ENCODE measurements at regions not wholly inside any gene's neighbourhood (a gene's known extent, or its start where the extent isn't known, plus 50 kb on each side); places are given as distances from the start of the nearest gene placed in this dataset.
"Not testable (repeated sequence)": the region's sequence is repeated elsewhere in the genome, so short reads cannot be mapped to it uniquely, and the experiment has no call there.

DNA sequence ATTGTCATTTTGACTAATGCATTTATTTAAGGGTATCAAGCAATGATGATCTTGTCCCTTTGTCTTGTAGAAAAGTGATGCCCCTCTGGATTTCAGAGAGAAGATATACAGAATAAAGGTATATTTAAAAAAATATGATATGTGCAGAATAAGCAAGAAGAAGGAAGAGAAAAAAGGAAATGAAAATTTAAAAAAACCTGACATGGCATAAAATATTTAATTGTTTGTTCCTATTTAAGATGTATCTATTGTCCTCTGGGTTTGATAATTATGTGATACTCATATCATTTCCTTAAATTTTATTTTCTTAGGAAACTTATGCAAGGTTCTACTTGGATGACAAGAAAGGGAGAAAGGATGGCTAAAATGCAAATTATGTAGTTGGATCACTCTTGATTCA lies 983.7 kb upstream of the CDH6 start:
- H3K36me3 Mint-ChIP-seq: no peaks in the 10 kb centered on the region
- no peaks in the 10 kb centered on the region for H3K27me3 Mint-ChIP-seq
- H3K4me3 Mint-ChIP-seq: no peak overlapping the region
- POLR2A ChIA-PET: no interaction called here
- DNase-seq (no peak), ATAC-seq (ENCODE audit: low read depth) (no peak)
- no peaks in the 10 kb centered on the region for H3K4me1 Mint-ChIP-seq
- peaks cover 6% of the 10 kb centered on the region for H3K9me3 Mint-ChIP-seq
- no peak overlapping the region for H3K27ac Mint-ChIP-seq

DNA sequence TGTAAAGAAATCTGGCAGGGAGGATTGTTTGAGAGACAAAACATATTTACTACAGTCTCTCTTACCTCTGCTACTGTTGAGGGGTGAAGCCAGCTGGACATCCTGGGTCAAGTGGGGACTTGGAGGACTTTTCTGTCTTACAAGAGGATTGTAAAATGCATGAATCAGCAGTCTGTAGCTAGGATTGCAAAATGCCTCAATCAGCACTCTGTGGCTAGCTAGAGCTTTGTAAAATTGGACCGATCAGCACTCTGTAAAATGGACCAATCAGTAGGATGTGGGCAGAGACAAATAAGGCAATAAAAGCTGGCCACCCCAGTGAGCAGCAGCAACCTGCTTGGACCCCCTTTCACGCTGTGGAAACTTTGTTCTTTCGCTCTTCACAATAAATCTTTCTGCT lies 995.8 kb upstream of the CDH6 start:
- POLR2A ChIA-PET: no interaction called here
- no peak overlapping the region for H3K4me3 Mint-ChIP-seq
- H3K36me3 Mint-ChIP-seq: no peaks in the 10 kb centered on the region
- H3K9me3 Mint-ChIP-seq: no peaks in the 10 kb centered on the region
- no peaks in the 10 kb centered on the region for H3K4me1 Mint-ChIP-seq
- DNase-seq (no peak), ATAC-seq (ENCODE audit: low read depth) (no peak)
- no peaks in the 10 kb centered on the region for H3K27me3 Mint-ChIP-seq
- no peak overlapping the region for H3K27ac Mint-ChIP-seq

GRCh38 chr5:30195036-30195435 lies 998.5 kb upstream of the CDH6 start:
- H3K4me1 Mint-ChIP-seq: no peaks in the 10 kb centered on the region
- no peak overlapping the region for H3K4me3 Mint-ChIP-seq
- H3K36me3 Mint-ChIP-seq: no peaks in the 10 kb centered on the region
- no peaks in the 10 kb centered on the region for H3K27me3 Mint-ChIP-seq
- ATAC-seq (ENCODE audit: low read depth) (no peak), DNase-seq (no peak)
- POLR2A ChIA-PET: no interaction called here
- no peak overlapping the region for H3K27ac Mint-ChIP-seq
- no peaks in the 10 kb centered on the region for H3K9me3 Mint-ChIP-seq

- POLR2A ChIA-PET: no interaction called here
- ATAC-seq (ENCODE audit: low read depth): no peak
- no peak for DNase-seq
- H3K9me3 Mint-ChIP-seq: no peaks in the 10 kb centered on the region
- no peak overlapping the region for H3K4me3 Mint-ChIP-seq
- no peak overlapping the region for H3K27ac Mint-ChIP-seq
- no peaks in the 10 kb centered on the region for H3K27me3 Mint-ChIP-seq
- H3K4me1 Mint-ChIP-seq: no peaks in the 10 kb centered on the region
- no peaks in the 10 kb centered on the region for H3K36me3 Mint-ChIP-seq
These were observed 998.9 kb upstream of the CDH6 start for GRCh38 chr5:30194595-30194994.

DNA sequence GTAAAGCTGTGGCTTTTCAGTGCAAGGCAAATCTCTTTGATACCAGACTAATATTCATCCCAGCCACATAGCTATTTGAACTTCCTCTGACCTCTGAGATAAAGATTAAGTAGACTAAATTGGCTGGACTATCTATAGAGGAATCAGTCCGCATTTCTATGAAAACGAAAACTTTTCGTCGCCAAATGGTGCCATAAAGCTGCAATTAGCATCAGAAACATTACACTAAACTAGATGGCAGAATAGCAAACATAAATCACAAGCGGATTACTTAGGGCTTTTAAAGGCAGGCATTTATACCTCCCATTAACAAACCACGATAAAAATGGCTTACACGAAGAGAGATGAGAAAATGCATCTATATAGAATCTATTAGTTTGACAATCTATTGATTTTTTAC lies 1009.7 kb upstream of the CDH6 start:
- H3K9me3 Mint-ChIP-seq: peaks cover 4% of the 10 kb centered on the region
- no peaks in the 10 kb centered on the region for H3K27me3 Mint-ChIP-seq
- H3K4me1 Mint-ChIP-seq: no peaks in the 10 kb centered on the region
- POLR2A ChIA-PET: no interaction called here
- DNase-seq (no peak), ATAC-seq (ENCODE audit: low read depth) (no peak)
- no peak overlapping the region for H3K27ac Mint-ChIP-seq
- no peak overlapping the region for H3K4me3 Mint-ChIP-seq
- no peaks in the 10 kb centered on the region for H3K36me3 Mint-ChIP-seq

- no peaks in the 10 kb centered on the region for H3K4me1 Mint-ChIP-seq
- ATAC-seq (ENCODE audit: low read depth): no peak
- no peaks in the 10 kb centered on the region for H3K36me3 Mint-ChIP-seq
- no peak overlapping the region for H3K27ac Mint-ChIP-seq
- DNase-seq: no peak
- H3K4me3 Mint-ChIP-seq: no peak overlapping the region
- POLR2A ChIA-PET: no interaction called here
- H3K9me3 Mint-ChIP-seq: peaks cover 10% of the 10 kb centered on the region
- H3K27me3 Mint-ChIP-seq: no peaks in the 10 kb centered on the region
These were observed 1037.3 kb upstream of the CDH6 start for GRCh38 chr5:30156156-30156555.

- DNase-seq: no peak
- Mint-ChIP-seq H3K4me1 (no peaks in the 10 kb centered on the region), H3K36me3 (no peaks in the 10 kb centered on the region), H3K27ac (no peak overlapping the region), H3K4me3 (no peak overlapping the region), H3K9me3 (peaks cover 6% of the 10 kb centered on the region), H3K27me3 (no peaks in the 10 kb centered on the region)
- POLR2A ChIA-PET: no interaction called here
- ATAC-seq (ENCODE audit: low read depth): no peak
These were observed 1041.1 kb upstream of the CDH6 start for GRCh38 chr5:30152431-30152830.

DNA sequence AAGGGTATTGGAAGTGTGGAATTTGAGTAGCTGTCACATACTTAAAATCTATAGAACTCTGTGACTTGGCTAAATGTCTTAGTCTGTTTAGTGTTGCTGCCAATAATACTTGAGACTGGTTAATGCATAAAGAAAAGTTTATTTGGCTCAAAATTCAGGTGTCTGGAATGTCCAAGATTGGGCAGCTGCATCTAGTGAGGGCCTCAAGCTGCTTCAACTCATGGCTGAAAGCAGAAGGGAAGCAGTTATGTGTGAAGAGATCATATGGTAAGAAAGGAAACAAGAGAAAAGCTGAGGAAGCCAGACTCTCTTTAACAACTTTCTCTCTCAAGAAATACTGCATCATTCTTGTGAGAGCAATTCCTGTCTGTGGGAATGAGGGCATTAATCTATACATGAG lies 1043.3 kb upstream of the CDH6 start:
- H3K36me3 Mint-ChIP-seq: no peaks in the 10 kb centered on the region
- DNase-seq (no peak), ATAC-seq (ENCODE audit: low read depth) (no peak)
- POLR2A ChIA-PET: no interaction called here
- peaks cover 2% of the 10 kb centered on the region for H3K9me3 Mint-ChIP-seq
- H3K4me3 Mint-ChIP-seq: no peak overlapping the region
- H3K27me3 Mint-ChIP-seq: no peaks in the 10 kb centered on the region
- no peaks in the 10 kb centered on the region for H3K4me1 Mint-ChIP-seq
- H3K27ac Mint-ChIP-seq: no peak overlapping the region

DNA sequence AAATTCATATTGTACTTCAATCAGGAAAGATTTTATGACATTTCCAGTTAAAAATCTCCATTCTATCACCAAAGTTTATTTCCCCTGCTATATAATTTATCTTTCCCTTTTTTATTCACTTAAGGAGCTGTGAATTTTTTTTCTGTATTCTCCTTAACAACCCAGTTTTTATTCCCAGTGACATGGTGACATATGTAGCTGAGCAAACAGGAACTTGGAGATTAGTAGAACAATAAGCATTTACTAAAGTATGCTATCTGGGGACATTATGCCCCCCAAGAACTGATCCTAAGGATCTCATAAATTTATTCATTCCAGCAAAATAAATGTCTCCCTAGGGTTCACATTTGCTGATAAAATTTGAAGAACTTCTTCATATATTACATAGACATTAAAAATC lies 1044.0 kb upstream of the CDH6 start:
- H3K4me3 Mint-ChIP-seq: no peak overlapping the region

DNA sequence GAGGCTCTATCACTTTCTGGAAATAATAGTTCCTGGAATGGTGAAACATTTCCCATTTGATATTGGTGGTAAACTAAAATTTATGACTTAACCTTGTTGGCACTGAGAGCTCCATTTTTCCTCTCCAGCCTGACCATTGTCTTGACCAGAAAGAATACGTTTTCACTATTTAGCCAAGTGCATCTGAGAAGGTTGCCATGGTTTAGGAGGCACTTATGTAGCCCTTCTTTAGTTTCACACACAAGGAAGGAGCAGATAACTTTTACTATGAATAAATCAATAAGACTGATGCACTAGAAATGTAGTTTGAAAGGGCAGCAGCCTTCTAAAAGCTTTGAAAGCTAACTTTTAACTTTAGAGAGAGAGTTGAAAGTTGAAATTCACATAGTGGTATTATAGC lies 1045.5 kb upstream of the CDH6 start:
- H3K36me3 Mint-ChIP-seq: no peaks in the 10 kb centered on the region
- H3K4me1 Mint-ChIP-seq: no peaks in the 10 kb centered on the region
- no peak overlapping the region for H3K27ac Mint-ChIP-seq
- POLR2A ChIA-PET: no interaction called here
- H3K27me3 Mint-ChIP-seq: no peaks in the 10 kb centered on the region
- no peak for DNase-seq
- H3K4me3 Mint-ChIP-seq: no peak overlapping the region
- no peak for ATAC-seq (ENCODE audit: low read depth)
- H3K9me3 Mint-ChIP-seq: peaks cover 9% of the 10 kb centered on the region

More for the DNA sequence above, 1044.0 kb upstream of the CDH6 start:
- Mint-ChIP-seq H3K27me3 (no peaks in the 10 kb centered on the region), H3K36me3 (no peaks in the 10 kb centered on the region), H3K9me3 (peaks cover 2% of the 10 kb centered on the region), H3K27ac (no peak overlapping the region), H3K4me1 (no peaks in the 10 kb centered on the region)
- POLR2A ChIA-PET: no interaction called here
- no peak for ATAC-seq (ENCODE audit: low read depth)
- DNase-seq: no peak

DNA sequence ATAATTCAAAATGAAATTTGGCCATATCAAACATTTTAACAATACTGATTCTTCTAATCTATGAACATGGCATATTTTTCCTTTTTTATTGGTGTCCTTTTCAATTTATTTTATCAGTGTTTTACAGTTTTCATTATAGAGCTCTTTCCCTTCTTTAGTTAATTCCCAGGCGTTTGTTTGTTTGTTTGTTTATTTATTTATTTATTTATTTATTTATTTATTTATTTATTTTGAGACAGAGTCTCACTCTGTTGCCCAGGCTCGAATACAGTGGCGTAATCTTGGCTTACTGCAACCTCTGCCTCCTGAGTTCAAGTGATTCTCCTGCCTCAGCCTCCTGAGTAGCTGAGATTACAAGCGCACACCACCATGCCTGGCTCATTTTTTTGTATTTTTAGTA lies 1049.4 kb upstream of the CDH6 start:
- H3K9me3 Mint-ChIP-seq: peaks cover 11% of the 10 kb centered on the region
- ATAC-seq (ENCODE audit: low read depth); DNase-seq; H3K27ac Mint-ChIP-seq; H3K27me3 Mint-ChIP-seq; H3K36me3 Mint-ChIP-seq; POLR2A ChIA-PET; H3K4me1 Mint-ChIP-seq; H3K4me3 Mint-ChIP-seq: not testable (repeated sequence)

DNA sequence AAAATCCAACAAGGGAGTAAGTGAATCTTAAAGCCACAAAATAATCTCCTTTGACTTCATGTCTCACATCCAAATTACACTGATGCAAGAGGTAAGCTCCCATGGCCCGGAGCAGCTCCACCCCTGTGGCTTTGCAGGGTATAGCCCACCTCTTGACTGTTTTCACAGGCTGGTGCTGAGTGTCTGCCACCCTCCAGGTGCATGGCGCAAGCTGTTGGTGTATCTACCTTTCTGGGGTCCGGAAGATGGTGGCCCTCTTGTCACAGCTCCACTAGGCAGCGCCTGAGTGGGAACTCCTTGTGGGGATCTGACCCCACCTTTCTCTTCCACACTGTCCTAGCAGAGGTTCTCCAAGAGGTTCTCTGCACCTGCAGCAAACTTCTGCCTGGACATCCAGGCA lies 1051.1 kb upstream of the CDH6 start:
- ATAC-seq (ENCODE audit: low read depth): no peak
- POLR2A ChIA-PET: no interaction called here
- peaks cover 11% of the 10 kb centered on the region for H3K9me3 Mint-ChIP-seq

DNA sequence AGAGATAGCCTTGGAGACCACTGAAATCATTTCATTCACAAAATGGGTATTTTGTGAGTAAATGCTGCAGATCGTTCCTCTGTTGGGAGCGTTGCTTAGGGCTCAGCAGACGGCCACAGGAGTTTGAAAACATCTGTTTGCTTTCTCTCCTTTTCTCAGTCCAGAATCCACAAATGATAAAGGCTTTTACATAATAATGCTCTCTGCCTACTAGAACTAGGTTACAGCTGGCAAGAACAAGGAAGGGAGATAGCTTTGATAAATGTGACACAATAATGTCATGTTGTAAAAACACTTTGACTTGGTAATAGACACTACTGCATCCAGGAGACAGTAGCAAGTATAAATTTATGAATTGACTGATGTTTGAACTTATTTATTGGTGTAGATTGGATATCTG lies 1072.4 kb upstream of the CDH6 start:
- no peak for DNase-seq
- H3K27me3 Mint-ChIP-seq: no peaks in the 10 kb centered on the region
- no peak for ATAC-seq (ENCODE audit: low read depth)
- H3K4me3 Mint-ChIP-seq: no peak overlapping the region
- H3K9me3 Mint-ChIP-seq: peaks cover 3% of the 10 kb centered on the region
- H3K27ac Mint-ChIP-seq: no peak overlapping the region
- POLR2A ChIA-PET: no interaction called here
- H3K36me3 Mint-ChIP-seq: no peaks in the 10 kb centered on the region
- no peaks in the 10 kb centered on the region for H3K4me1 Mint-ChIP-seq

More for the DNA sequence above, 1051.1 kb upstream of the CDH6 start:
- no peaks in the 10 kb centered on the region for H3K4me1 Mint-ChIP-seq
- no peak overlapping the region for H3K27ac Mint-ChIP-seq
- H3K4me3 Mint-ChIP-seq: no peak overlapping the region
- H3K27me3 Mint-ChIP-seq: no peaks in the 10 kb centered on the region
- H3K36me3 Mint-ChIP-seq: no peaks in the 10 kb centered on the region
- no peak for DNase-seq

- no peak overlapping the region for H3K27ac Mint-ChIP-seq
- ATAC-seq (ENCODE audit: low read depth) (no peak), DNase-seq (no peak)
- H3K4me1 Mint-ChIP-seq: no peaks in the 10 kb centered on the region
- H3K27me3 Mint-ChIP-seq: no peaks in the 10 kb centered on the region
- peaks cover 3% of the 10 kb centered on the region for H3K9me3 Mint-ChIP-seq
- POLR2A ChIA-PET: no interaction called here
- H3K4me3 Mint-ChIP-seq: no peak overlapping the region
- no peaks in the 10 kb centered on the region for H3K36me3 Mint-ChIP-seq
These were observed 1076.4 kb upstream of the CDH6 start for GRCh38 chr5:30117135-30117534.

DNA sequence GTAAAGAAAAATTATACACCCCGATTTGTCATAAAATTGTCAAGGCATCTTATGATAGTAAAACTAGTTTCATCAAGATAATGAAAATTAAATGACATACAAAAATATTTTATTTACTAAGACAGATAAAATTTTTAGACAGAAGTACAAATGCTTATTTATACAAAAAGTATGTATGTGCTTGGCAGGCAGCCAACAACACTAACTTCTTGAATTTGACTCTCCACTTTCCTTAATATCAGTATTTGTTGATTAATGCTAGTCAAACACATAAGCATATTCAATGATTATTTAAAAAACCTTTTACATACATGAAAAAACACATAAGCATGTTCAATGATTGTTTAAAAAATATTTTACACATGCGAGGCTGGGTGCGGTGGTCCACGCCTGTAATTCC lies 1079.9 kb upstream of the CDH6 start:
- Mint-ChIP-seq H3K4me1 (no peaks in the 10 kb centered on the region), H3K27ac (no peak overlapping the region), H3K4me3 (no peak overlapping the region), H3K36me3 (no peaks in the 10 kb centered on the region), H3K9me3 (peaks cover 3% of the 10 kb centered on the region), H3K27me3 (no peaks in the 10 kb centered on the region)
- ATAC-seq (ENCODE audit: low read depth): no peak
- no peak for DNase-seq
- POLR2A ChIA-PET: no interaction called here

Data from activated naive CD8-positive, alpha-beta T cell treated with anti-CD3 and anti-CD28 coated beads, Interleukin-2, amount 10 ng/mL, durations not matched to agents 7 days and 5 days (primary cell).